Astrocyte (in vitro differentiated cells and primary cell): ENCODE measurements at regions not wholly inside any gene's neighbourhood (a gene's known extent, or its start where the extent isn't known, plus 50 kb on each side); places are given as distances from the start of the nearest gene placed in this dataset.
"Not testable (repeated sequence)": the region's sequence is repeated elsewhere in the genome, so short reads cannot be mapped to it uniquely, and the experiment has no call there.

Source experiments
- EZH2 ChIP-seq: IDR thresholded peaks from 2 replicates; pipeline ENCODE4 v1.6.1; 2012; ENCODE audit warnings: mild to moderate bottlenecking, low read length, inconsistent platforms; ENCODE audit not compliant: insufficient read depth
- TF ChIP-seq, protein P1 (sequence below): IDR thresholded peaks from 2 replicates; pipeline ENCODE4 v1.5.1; 2011; ENCODE audit warnings: low read depth, mild to moderate bottlenecking, inconsistent platforms, low read length, moderate library complexity; ENCODE audit not compliant: insufficient read depth

GRCh38 chr2:125260366-125260930 is 1235.4 kb downstream of the CNTNAP5 start:
- TF ChIP-seq, protein P1, sequence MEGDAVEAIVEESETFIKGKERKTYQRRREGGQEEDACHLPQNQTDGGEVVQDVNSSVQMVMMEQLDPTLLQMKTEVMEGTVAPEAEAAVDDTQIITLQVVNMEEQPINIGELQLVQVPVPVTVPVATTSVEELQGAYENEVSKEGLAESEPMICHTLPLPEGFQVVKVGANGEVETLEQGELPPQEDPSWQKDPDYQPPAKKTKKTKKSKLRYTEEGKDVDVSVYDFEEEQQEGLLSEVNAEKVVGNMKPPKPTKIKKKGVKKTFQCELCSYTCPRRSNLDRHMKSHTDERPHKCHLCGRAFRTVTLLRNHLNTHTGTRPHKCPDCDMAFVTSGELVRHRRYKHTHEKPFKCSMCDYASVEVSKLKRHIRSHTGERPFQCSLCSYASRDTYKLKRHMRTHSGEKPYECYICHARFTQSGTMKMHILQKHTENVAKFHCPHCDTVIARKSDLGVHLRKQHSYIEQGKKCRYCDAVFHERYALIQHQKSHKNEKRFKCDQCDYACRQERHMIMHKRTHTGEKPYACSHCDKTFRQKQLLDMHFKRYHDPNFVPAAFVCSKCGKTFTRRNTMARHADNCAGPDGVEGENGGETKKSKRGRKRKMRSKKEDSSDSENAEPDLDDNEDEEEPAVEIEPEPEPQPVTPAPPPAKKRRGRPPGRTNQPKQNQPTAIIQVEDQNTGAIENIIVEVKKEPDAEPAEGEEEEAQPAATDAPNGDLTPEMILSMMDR, result not testable (repeated sequence)
- not testable (repeated sequence) for TF ChIP-seq EZH2
